ENCODE measurements at regions not wholly inside any gene's neighbourhood (a gene's known extent, or its start where the extent isn't known, plus 50 kb on each side); places are given as distances from the start of the nearest gene placed in this dataset.
A peak's percentile ranks its signal among the peaks of the same experiment; 100 is the strongest.

DNA sequence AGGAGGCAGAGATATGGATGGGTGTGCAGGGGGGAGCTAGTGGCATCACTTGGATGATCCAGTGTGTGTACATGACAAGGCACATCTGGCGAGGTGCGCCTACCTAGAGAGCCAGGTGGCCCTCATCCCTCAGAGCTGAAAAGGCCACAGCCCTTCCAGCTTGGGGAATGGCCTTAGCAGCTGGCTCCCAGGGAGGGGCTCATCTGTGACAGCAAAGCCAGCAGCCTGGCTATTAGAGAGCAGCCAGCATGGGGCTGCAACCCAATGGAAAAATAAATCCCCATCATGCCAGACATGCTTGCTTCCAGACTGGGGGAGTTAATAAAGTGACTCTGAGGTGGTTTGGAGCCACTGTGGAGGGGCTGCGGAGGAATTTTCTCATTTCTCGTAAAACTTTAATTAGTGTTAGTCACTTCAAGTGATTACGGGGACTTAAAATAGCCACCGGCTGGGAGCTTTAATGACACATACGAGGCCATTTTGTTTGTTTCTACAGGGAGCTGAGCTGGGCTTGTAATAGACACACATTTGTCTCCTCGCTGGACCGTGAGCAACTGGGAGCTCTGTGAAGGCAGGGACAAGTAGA is 111.2 kb upstream of the ALX4 start:
- no peak for ATAC-seq
- Histone ChIP-seq H3K9me3 (no peaks in the 10 kb centered on the region), H3K27me3 (ENCODE audit: low read depth) (peaks cover 9% of the 10 kb centered on the region), H3K4me1 (no peaks in the 10 kb centered on the region), H3K4me3 (no peak overlapping the region), H3K27ac (no peak overlapping the region), H3K36me3 (no peaks in the 10 kb centered on the region)
- no peak for DNase-seq
- TF ChIP-seq, protein P1, sequence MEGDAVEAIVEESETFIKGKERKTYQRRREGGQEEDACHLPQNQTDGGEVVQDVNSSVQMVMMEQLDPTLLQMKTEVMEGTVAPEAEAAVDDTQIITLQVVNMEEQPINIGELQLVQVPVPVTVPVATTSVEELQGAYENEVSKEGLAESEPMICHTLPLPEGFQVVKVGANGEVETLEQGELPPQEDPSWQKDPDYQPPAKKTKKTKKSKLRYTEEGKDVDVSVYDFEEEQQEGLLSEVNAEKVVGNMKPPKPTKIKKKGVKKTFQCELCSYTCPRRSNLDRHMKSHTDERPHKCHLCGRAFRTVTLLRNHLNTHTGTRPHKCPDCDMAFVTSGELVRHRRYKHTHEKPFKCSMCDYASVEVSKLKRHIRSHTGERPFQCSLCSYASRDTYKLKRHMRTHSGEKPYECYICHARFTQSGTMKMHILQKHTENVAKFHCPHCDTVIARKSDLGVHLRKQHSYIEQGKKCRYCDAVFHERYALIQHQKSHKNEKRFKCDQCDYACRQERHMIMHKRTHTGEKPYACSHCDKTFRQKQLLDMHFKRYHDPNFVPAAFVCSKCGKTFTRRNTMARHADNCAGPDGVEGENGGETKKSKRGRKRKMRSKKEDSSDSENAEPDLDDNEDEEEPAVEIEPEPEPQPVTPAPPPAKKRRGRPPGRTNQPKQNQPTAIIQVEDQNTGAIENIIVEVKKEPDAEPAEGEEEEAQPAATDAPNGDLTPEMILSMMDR (IDR thresholded peaks at IDR 0.05): no peak
- intact Hi-C loops (cut with DNase I): no loop called here

DNA sequence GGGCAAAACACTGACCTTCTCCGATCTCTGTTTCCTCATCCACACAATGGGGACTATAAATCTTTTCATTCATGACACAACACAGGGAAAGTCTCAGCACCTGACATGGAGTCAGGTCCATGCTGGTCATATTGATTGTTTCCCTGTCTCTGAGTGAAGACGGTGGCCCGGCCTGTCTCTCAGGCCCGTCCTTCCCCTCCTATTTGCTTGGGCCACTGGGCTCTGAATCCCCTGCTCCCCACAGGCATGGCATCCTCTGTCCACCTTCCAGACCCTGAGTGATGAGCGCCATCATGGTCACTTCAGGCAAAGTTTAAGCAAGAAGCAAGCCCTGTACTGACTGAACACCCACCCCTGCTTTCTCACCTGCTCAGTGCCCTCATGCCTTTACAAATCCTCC is 113.3 kb upstream of the ALX4 start:
- no peak overlapping the region for H3K4me3 ChIP-seq
- no peak for ATAC-seq
- TF ChIP-seq, protein P1 (IDR thresholded peaks at IDR 0.05): no peak
- intact Hi-C loops (cut with DNase I): no loop called here
- DNase-seq: no peak
- H3K27me3 ChIP-seq (ENCODE audit: low read depth): peaks cover 17% of the 10 kb centered on the region
- no peaks in the 10 kb centered on the region for H3K36me3 ChIP-seq
- no peaks in the 10 kb centered on the region for H3K4me1 ChIP-seq
- no peaks in the 10 kb centered on the region for H3K9me3 ChIP-seq
- no peak overlapping the region for H3K27ac ChIP-seq

DNA sequence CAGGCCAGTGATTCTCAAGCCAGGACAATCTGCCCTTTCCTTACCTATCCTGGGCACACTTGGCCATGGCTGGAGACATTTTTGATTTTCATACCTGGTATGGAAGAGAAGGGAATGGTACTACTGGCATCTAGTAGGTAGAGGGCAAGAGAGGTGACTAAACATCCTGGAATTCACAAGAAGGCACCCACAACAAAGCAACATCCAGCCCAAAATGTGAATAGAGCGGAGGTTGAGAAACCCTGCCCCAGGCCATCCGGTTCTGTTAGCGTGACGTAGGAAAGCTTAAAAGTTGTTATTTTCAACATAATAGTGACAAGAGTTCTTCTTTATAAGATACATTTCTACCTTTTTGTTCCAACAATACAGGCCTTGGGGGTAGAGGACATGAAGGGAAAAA is 114.9 kb upstream of the ALX4 start:
- TF ChIP-seq, protein P1 (IDR thresholded peaks at IDR 0.05): no peak
- Histone ChIP-seq H3K27me3 (ENCODE audit: low read depth) (peaks cover 17% of the 10 kb centered on the region), H3K36me3 (no peaks in the 10 kb centered on the region), H3K4me3 (no peak overlapping the region), H3K9me3 (no peaks in the 10 kb centered on the region), H3K27ac (no peak overlapping the region), H3K4me1 (no peaks in the 10 kb centered on the region)
- no peak for DNase-seq
- no peak for ATAC-seq
- intact Hi-C loops (cut with DNase I): no loop called here

DNA sequence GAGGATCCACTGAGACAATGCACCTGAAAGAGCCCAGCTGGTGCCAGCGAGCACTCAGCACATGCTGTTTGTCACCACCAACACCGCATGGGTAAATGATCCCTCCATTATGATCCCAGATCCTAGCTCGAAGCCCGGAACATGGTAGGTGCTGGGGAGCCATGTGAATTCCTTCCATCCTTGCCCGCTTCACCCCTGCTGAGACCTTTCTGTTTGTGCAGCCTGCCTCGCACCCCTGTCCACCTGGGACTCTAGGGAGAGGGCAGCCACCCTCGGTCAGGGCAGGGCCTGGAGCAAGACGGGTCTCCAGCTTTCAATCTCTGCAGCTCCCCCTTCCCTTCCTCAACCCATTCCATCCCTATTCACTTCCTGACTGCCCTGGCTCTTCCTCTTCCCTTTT is 116.2 kb upstream of the ALX4 start:
- no peak for DNase-seq
- H3K4me1 ChIP-seq: no peaks in the 10 kb centered on the region
- no peaks in the 10 kb centered on the region for H3K36me3 ChIP-seq
- peak in 1 of 2 donors; percentile 47 for ATAC-seq
- intact Hi-C loops (cut with DNase I): no loop called here
- H3K9me3 ChIP-seq: no peaks in the 10 kb centered on the region
- H3K4me3 ChIP-seq: no peak overlapping the region
- TF ChIP-seq, protein P1 (IDR thresholded peaks at IDR 0.05): no peak
- H3K27ac ChIP-seq: no peak overlapping the region
- peaks cover 26% of the 10 kb centered on the region for H3K27me3 ChIP-seq (ENCODE audit: low read depth)

DNA sequence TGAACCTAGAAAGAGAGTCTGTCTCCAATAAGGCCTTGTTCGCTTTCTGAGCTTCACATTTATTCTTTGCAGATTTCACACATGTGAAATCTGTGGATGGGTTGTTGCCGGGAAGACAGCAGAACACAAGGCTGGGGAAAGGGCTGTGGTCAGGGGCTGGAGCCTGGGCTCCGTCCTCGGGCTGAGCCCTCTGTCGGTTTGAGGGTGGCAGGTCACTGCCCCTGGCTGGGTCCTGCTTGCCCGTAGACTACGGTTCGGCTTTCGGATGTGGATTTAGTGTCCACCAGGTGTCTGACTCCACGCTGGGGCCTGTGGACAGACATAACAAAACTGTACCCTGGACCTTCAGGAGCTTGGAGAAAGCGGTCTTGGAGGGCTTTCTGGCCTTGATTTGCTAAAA is 117.0 kb upstream of the ALX4 start:
- DNase-seq: no peak

More for the DNA sequence above, 117.0 kb upstream of the ALX4 start:
- Histone ChIP-seq H3K36me3 (no peaks in the 10 kb centered on the region), H3K27ac (no peak overlapping the region), H3K9me3 (no peaks in the 10 kb centered on the region), H3K4me3 (no peak overlapping the region), H3K27me3 (ENCODE audit: low read depth) (peaks cover 27% of the 10 kb centered on the region), H3K4me1 (no peaks in the 10 kb centered on the region)
- intact Hi-C loops (cut with DNase I): no loop called here
- ATAC-seq: no peak
- TF ChIP-seq, protein P1 (IDR thresholded peaks at IDR 0.05): no peak
